HG02870 (cell line): ENCODE measurements at regions not wholly inside any gene's neighbourhood (a gene's known extent, or its start where the extent isn't known, plus 50 kb on each side); places are given as distances from the start of the nearest gene placed in this dataset.

Experiments
- ATAC-seq: cut with Tn5 transposase; IDR thresholded peaks from one replicate; pipeline ENCODE4 v1.9.1; 2021; ENCODE audit warnings: mild to moderate bottlenecking, moderate library complexity; ENCODE audit not compliant: unreplicated experiment

DNA sequence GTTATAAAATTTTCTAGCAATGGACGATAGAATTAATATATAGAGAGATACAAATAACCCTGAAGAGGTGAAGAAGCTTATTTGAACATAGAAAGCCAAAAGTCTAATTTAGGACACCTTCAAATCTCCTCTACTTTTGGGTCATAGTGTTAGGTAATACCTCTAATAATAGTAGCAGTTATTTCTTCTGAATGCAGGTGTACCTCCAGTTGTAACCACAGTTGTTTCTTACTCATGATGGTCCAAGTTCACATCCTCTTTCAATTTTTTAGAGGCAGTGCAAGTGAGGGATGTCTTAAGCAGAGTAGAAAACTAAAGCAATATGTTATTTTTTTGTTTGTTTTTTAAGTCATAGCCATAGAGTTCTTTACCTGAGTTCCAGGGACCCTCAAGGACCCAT lies 429.5 kb downstream of the CCDC85A start:
- no peak for ATAC-seq

DNA sequence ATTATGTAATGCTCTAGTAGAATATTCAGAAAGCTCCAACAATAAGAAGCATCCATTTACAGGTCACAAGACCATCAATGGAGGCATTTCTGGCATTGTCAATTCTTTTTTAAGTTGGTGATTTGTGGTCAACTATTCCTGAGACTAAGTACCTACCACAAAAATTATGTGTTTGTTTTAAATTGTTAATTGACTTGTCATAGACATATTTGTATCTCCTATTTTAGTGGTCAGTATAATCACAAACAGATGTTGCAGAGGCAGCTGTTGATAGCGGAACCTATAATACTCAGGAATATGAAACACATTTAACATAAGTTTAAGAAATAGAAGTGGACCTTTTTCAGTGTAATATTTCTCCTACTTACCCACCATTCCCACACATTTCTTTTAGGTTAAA lies 430.1 kb downstream of the CCDC85A start:
- no peak for ATAC-seq

DNA sequence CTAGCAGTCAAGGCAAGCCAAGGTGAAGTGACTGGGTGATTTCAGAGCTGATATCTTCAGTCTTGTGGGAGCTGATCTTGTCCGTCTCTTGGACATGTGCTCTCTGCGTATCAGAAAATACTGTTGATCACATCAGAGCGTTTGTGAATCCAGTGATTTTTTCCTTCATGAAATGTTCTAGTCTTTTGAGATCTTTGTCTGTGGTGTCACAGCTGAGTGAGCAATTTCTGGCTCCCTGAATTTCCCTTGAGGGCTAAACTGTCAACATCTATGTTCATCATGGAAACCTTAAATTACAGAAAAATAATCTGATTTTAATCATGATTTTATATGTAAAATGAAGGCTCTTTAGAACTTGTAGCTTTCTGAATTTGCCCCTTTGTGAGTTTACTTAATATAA lies 432.0 kb downstream of the CCDC85A start:
- ATAC-seq: no peak

DNA sequence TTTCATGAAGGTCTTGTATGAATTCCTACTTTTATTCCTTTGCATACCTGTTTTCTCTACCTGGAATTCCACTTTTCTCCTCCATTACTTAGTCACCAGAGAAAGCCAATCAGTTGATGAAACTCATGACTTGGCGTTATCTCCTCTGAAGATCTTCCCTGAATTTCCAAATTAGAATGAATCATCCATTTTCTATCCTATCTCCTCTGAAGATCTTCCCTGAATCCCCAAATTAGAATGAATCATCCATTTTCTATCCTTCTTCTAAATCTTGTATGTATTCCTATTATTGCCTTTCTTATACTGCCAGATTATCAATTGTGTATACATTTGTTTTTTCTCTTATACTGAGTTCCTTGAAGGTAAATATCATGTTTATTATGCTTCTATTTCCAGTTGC lies 440.4 kb downstream of the CCDC85A start:
- ATAC-seq: no peak

DNA sequence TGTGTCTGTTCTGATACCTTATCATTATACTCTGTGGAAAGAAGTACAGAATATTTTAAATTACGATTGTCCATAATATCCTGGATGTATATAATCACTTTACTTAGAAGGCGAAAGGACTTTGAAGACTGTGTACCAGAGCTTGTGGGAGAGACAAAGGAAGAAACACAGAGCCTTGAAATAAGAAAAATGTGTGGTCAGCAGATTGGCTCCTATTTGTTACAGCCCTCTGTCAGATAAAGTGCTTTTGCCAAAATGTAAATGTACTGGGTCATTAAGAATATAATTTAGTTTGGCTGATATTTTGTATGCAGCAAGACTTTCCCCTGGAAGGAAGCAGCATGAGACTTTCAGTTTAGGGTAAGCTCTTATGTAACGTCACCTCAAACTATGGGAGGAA lies 443.1 kb downstream of the CCDC85A start:
- no peak for ATAC-seq

DNA sequence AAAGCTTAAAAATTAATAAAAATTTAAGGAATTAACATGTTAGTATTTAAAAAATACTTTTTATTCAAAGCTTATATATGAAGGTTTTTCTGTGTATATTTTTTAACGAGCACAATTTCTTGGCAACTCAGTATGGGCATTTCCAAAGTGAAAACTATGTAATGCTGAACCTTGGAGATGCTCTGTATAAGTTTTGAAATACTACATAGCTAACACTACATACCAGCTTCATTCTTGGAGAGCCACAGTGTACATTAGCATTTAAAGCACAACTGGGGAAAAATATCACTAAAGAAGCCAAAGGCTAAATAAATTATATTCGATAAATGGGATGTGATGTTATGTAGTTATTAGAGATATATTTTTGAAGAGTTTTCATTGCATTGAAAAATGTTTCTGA lies 446.5 kb downstream of the CCDC85A start:
- ATAC-seq: no peak

DNA sequence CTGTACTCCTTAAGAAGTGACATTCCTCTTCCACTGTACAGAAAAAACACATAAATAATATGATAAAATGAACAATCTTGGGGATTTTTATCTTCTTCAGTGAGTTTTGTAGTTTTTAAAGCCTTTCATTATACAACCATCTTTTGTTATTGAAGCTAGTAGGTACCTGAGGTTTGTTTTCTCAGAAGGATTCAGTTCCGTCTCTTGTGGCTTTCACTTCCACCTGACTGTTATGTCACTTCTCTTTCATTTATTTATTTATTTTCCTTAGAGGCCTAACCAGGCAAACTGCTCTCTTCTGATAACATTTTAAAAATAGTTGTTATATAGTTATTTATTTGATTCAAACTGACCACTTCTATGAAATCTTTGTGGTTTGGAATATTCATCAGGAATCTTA lies 464.2 kb downstream of the CCDC85A start:
- no peak for ATAC-seq

DNA sequence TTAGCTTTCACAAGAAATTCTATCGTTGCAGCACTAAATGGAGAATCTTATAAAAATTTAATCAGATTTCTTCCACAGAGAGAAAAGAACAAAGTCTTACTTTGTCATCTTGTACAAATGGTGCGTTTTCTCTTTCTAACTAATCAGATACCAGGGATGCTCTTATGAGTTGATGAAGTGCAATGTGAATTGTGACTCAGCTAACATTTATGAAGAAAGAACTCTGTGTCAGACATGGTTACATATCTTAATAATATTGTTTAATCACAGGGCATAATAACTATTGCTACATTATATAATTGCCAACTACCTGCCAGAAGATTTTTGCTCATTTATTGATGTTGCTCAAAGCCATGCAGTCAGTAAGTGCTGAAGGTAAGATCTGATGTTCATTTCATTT lies 465.0 kb downstream of the CCDC85A start:
- ATAC-seq: no peak

DNA sequence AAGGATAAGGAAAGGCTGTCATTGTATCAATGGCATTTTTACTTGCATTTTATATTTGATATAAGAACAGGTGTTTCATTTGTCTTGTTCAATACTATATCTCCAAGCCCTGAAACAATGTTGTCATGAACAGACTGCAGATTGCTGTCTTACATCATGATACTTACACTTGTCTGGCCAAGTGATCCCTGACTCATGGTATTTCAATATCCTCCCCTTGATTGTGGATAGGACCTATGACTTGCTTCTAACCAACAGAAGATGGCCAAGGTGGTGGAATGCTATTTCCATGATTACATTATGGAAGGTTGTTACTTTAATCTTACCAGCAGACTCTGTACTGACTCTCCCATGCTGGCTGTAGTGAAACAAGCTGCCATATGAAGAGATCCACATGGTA lies 471.1 kb downstream of the CCDC85A start:
- no peak for ATAC-seq

DNA sequence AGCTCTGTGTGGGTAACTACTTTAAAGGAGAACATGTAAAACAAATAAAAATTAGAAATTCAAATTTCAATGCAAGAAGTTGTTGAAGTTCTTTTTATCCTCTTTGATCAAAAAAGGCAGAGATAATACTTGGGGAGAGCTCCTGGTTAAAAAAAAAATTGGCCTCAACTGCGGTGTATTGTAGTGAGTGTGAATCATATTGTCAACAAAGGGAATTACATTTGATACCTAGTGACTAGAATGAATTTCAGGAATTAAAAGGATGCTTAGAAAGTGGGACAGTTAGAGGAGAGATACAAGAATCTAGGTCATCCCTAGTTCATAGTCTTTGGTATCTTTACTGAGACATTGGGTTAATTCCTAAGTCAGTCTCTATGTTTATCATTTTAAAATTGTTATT lies 473.0 kb downstream of the CCDC85A start:
- ATAC-seq: no peak

DNA sequence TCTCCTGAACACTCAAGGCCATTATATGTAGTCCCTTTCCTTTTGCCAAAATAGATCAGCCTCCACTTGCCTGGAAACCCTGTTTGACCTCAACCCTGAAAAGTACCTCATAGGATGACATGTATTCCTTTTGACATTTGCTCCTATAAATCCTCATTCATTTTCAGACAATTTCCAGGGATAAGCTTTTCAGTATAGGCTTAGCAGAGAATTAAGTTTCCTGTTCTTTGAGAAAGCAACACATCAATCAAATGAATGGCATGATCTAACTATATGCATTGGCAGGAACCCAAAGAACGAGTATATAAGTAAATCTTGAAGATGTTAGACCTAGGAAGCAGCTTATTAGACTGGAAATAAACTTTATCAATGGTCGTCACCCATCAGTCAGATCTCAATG lies 483.0 kb downstream of the CCDC85A start:
- ATAC-seq: no peak

DNA sequence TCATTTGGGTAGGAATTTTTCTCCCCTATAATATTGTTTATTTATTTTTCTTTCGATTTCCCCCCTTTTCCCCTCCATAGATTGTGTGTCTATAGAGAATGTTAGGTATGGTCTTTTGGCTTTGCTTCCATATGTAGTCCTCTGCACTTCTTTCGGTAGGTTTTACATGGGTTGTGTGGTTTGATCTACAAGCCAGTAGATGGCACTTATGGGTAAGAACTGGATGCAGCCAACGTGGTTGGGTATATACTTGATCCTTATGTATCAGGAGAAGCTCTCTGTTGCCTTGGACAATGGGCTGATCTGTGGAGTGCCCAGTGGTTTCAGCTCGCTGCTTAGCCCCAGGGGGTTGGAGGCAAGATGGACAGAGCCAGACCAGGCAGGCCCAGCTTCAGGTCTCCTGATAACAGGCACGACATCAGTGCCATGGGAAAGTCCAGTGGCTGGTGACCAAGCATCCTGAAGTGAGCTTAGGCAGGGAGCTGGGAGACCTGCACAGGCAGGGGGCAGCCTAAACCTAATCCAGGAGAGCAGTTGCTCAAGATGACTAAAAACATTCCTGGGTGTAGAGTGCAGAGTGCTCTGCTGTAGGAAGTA lies 488.3 kb downstream of the CCDC85A start:
- ATAC-seq: no peak

DNA sequence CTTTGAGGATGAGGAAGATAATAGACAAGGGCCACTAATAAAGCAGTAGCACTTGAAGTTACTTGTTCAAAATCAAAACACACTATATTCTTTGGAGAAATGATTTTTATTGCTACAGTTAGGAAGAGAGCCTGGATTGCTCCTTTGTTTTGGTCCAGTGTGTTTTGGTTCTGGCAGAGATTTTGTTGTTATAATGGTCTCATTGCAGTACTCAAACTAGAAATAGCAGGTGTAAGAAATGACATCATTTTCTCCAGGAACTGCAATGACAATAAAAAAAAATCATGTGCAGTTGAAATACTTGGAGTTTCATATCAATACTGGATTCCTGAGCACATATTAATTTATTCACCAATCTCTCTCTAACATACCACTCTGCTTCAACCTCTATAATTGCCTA lies 490.3 kb downstream of the CCDC85A start:
- ATAC-seq: no peak

DNA sequence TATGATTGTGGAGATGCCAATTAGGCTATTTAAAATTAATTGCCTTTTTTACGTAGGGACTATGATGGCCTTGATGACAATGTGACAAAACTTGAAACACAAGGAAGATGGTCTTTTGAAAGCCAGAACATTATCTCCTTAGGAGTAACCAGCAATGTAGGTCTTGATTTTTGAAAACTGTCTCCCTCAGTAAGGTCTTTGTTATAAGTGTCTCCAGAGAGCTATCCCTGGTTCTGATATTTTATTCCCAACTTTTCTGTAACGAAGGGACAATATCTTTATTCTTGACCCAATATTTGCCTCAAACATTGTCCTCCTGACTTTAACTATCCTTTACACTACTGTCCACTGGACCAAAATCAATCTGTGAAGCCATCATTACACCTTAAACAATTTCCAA lies 493.2 kb downstream of the CCDC85A start:
- no peak for ATAC-seq

DNA sequence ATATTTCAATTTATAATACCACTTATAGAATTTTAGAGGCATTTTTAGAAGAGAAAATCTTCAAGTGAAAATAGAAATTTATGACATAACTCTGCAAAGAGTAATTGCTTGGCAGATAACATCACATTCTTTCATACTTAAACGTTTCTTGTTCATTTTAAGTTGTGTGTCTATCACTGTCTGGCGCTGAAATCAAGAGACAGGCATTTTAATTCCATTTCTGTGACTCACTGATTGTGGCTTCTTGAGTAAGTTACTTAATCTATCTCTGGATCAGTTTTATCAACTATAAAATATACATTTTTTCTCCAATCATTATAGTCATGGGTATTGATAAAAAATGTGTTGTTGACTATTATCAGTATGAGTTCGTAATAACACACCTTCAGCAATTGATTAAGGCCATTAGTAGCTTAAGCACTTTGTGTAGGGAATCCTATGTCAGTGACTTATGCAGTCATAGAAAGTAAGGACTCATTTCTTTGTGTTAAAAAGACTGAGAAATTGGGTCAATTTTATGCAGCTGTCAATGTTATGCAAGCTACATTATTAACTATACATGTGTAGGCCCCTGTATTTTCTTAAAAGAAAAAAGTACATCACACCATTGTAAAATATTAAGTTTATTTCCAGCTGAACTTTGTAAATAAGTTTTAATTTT lies 497.3 kb downstream of the CCDC85A start:
- ATAC-seq: no peak

DNA sequence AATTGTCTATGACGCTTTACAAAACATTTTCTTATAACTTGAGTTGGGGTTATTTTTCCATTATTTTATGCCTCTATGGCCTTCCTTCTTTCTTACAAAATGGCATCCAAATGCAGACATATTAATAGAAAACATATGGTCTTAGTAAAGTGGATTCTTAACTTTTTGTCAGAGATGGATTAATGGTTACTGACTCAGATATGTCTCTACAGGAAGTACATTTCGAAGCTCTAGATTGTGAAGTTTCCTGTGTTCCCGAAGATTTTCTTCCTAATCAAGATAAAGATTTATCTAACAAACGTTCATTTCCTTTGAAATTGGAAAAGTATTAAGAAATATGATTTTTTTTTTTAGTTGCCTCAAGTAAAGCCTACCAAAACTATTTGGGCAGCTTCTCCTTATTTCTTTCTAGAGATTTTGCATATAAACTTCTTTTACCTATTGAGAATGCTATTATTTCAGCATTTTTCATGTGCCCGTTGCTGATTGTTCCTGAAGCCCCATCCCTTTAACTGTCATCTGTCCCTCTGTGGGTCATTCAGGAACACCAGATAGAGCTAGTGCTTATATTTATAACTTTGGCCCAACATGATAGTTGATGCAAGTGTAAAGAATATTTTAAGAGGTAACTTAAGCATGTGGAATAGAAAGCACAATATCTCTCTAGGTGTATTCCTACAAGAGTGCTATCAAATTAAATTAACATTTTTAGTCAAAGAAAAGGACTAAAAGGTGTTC lies 498.0 kb downstream of the CCDC85A start:
- ATAC-seq: no peak

DNA sequence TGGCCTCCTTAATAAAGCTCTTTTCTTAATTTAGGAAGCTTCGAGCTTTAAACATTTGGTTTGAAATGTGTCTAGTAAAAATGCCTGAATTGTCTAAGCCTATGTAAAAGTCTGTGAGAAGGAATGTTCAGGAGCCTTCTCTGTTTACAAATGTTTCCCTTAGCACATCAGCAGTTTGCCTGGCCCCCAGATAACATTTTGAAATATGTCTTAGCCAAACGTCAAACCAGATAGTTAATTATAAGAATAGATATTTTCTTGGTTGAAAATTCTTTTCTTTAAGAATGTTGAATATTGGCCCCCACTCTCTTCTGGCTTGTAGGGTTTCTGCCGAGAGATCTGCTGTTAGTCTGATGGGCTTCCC lies 498.6 kb downstream of the CCDC85A start:
- ATAC-seq: no peak

DNA sequence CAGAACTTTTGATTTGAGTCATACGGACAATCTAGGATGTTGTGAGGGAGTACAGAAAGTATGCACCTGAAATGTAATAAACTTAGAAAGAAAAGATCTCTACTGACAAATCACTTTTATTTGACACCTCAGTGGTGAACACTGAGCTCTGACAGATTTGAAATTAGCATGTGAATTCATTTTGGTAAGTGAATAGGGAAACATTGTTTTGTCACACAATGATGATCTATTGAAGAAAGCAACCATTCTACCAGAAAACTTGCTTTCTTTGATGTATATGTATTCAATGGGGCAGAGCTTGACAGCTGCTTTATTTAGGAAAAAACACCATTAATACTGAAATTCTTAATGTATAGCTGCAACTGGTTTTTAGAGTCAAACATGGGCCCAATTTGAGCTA lies 500.5 kb downstream of the CCDC85A start:
- no peak for ATAC-seq

DNA sequence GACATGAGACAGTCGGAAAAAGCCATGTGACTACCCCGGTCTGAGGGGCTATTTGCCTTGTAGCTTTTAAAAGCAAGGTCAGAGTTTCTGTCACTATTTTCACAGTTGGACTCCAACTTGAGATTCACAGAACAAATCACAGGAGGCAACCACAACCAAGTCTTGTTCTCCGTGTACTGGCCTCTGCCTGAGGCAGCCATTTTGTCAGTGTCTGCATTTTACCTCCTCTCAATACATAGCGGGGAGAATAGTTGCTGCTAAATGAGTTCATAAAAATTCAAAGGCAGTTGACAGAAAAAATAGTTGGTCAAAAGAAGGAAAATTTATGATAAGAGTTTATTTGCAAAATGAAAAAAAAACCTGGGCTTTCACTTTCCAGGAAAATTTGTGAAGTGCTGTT lies 501.4 kb downstream of the CCDC85A start:
- ATAC-seq: no peak

DNA sequence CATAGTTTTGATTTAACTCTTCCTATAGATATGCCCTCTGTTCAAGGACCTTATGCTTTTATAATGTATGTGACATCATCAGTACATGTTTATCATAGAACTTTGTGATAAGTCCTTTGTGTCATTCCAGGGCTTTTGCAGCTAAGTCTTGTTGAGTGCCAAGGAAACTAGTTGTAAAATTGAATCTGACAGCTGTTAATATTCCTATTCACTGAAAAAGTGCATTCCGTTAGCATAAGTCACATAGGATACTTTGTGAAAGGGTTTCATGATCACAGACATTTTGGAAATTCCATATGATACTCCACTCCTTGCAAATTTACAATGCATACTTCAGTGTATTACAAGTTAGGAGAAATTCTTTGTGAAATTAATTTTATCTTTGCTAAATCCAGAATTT lies 503.4 kb downstream of the CCDC85A start:
- ATAC-seq: no peak

DNA sequence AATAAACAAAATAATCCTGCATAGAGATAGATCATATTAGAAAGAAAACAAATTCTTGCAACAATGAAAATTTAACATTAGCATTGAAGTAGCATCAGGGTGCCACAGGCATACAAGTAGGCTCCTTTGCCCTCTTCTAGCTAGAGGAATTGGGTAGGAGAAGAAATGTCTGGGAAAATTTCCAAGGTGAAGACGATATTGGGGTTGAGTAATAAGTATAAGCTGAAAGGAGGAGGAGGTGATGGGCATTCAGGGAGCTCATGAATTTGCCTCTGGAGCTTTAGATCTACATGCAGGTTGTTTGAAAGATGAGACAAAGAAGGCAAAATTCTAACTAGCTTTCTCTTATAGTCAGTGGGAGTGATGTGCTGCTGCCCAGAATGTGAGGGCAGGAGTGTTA lies 504.9 kb downstream of the CCDC85A start:
- no peak for ATAC-seq

DNA sequence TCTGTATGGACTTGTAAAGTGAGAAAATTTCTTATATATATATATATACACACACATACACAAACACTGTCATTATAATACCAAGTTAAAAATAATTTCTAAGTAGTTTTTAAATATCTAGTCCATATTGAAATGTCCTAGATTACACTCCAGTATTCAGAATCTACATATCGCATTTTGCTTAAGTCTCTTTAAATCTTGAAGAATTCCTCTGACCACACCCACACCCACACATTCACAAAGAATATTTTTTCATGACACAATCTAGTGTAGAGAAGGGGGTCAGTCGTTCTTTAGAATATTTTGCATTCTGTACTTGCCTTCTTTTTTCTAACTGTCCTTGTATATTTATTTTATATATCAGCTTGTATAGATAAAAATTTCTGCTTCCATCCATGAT lies 509.7 kb downstream of the CCDC85A start:
- no peak for ATAC-seq

DNA sequence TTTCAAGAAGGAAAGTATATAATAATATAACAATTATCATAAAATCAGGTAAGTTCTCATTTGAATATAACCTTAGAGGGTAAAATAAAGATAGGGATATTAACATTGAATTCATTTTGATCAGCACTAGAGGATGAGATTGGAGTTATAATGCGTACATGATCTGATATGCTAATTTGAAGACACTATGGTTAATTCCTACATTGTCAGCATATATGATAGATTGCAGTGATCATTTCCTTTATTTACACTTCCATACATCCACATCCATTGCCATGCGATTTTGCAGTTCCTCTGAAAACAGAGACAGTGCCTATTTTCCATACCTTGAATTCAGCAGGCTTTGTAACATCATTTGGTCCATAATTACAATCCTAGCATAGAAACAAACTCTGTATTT lies 519.2 kb downstream of the CCDC85A start:
- no peak for ATAC-seq
